ENCODE measurements at regions not wholly inside any gene's neighbourhood (a gene's known extent, or its start where the extent isn't known, plus 50 kb on each side); places are given as distances from the start of the nearest gene placed in this dataset.
A peak's percentile ranks its signal among the peaks of the same experiment; 100 is the strongest.
"Not testable (repeated sequence)": the region's sequence is repeated elsewhere in the genome, so short reads cannot be mapped to it uniquely, and the experiment has no call there.

- FAIRE-seq (no peak), DNase-seq (ENCODE audit: low spot score) (no peak), ATAC-seq (no peak)
- intact Hi-C loops (cut with micrococcal nuclease; ENCODE audit: unreplicated experiment) (no loop called here), in situ Hi-C loops (cut with HindIII; ENCODE audit: extremely low pct_ligation_motif_present, low pct_unique_long_range_greater_than_20kb) (no loop called here)
- no peaks in the 10 kb centered on the region for H3K4me1 ChIP-seq (ENCODE audit: insufficient read depth, low read length)
- H2AFZ ChIP-seq (ENCODE audit: low read length), result no peak overlapping the region
- no peak overlapping the region for H3K4me3 ChIP-seq (replicated peaks in 1 of 3; ENCODE audit: insufficient read depth in 1 of 3, low read depth in 2 of 3, low read length in 3 of 3)
- H4K20me1 ChIP-seq (ENCODE audit: insufficient read depth, low read length), result no peaks in the 10 kb centered on the region
- no TSS peak for BruUV-seq (replicated peaks)
- no peaks in the 10 kb centered on the region for H3K27me3 ChIP-seq (ENCODE audit: control insufficient read depth in 1 of 2, insufficient read depth in 2 of 2, low read length in 2 of 2)
- CTCF ChIA-PET (ENCODE audit: low intra/inter-chr PET ratio, low total read pairs), result no interaction called here
- H3K79me2 ChIP-seq (ENCODE audit: insufficient read depth, low read length), result no peaks in the 10 kb centered on the region
- H3K4me2 ChIP-seq (ENCODE audit: low read depth, low read length), result no peak overlapping the region
- H3K27ac ChIP-seq (ENCODE audit: extremely low read length, insufficient read depth, low read length), result no peak overlapping the region
- H3K9me3 ChIP-seq (ENCODE audit: low read length), result no peaks in the 10 kb centered on the region
- no peaks in the 10 kb centered on the region for H3K36me3 ChIP-seq (replicated peaks in 1 of 2; ENCODE audit: control insufficient read depth in 1 of 2, insufficient read depth in 2 of 2, low read length in 2 of 2)
- POLR2A ChIA-PET, result no interaction called here
- TF ChIP-seq ZBED4 (CRISPR knock-in tag; IDR thresholded peaks at IDR 0.05; ENCODE audit: borderline replicate concordance), result no peak
- no peak for TF ChIP-seq ZNF850 (CRISPR knock-in tag; conservative IDR thresholded peaks at IDR 0.05)
- H3K9ac ChIP-seq (ENCODE audit: insufficient read depth, low read depth, low read length), result no peak overlapping the region
- 17% methylated on average over 8 of the region's 8 CpGs for WGBS (ENCODE audit: low lambda C conversion rate)
Measured at GRCh38 chr7:106534271-106534846, 126.6 kb downstream of the CCDC71L start.

- H3K27me3 ChIP-seq (ENCODE audit: control insufficient read depth in 1 of 2, insufficient read depth in 2 of 2, low read length in 2 of 2); H3K9ac ChIP-seq (ENCODE audit: insufficient read depth, low read depth, low read length); H3K4me3 ChIP-seq (replicated peaks in 1 of 3; ENCODE audit: insufficient read depth in 1 of 3, low read depth in 2 of 3, low read length in 3 of 3); H3K36me3 ChIP-seq (replicated peaks in 1 of 2; ENCODE audit: control insufficient read depth in 1 of 2, insufficient read depth in 2 of 2, low read length in 2 of 2); H3K4me2 ChIP-seq (ENCODE audit: low read depth, low read length); H3K27ac ChIP-seq (ENCODE audit: extremely low read length, insufficient read depth, low read length); POLR2A ChIA-PET; H4K20me1 ChIP-seq (ENCODE audit: insufficient read depth, low read length); H3K4me1 ChIP-seq (ENCODE audit: insufficient read depth, low read length); H3K79me2 ChIP-seq (ENCODE audit: insufficient read depth, low read length); H3K9me3 ChIP-seq (ENCODE audit: low read length); intact Hi-C loops (cut with micrococcal nuclease; ENCODE audit: unreplicated experiment); H2AFZ ChIP-seq (ENCODE audit: low read length); in situ Hi-C loops (cut with HindIII; ENCODE audit: extremely low pct_ligation_motif_present, low pct_unique_long_range_greater_than_20kb); BruUV-seq (replicated peaks); CTCF ChIA-PET (ENCODE audit: low intra/inter-chr PET ratio, low total read pairs): not testable (repeated sequence)
- peak; percentile 76 for FAIRE-seq
- WGBS (ENCODE audit: low lambda C conversion rate), result 5% methylated on average over 5 of the region's 5 CpGs
- DNase-seq (ENCODE audit: low spot score), result peak; percentile 17
- peak; percentile 71 for ATAC-seq
- TF ChIP-seq CEBPB (IDR thresholded peaks at IDR 0.05; ENCODE audit: borderline replicate concordance, low read depth, low read length), result peak; percentile 92
- TF ChIP-seq HNF4A (CRISPR knock-in tag; IDR thresholded peaks at IDR 0.05), result peak; percentile 40; the same call in 1 of the 2 replicates
- TF ChIP-seq CEBPG (CRISPR knock-in tag; IDR thresholded peaks at IDR 0.05), result peak; percentile 89
- TF ChIP-seq ZNF12 (CRISPR knock-in tag; IDR thresholded peaks at IDR 0.05), result peak; percentile 75; the same call in 1 of the 2 replicates
Measured at GRCh38 chr7:106530183-106530582, 130.8 kb downstream of the CCDC71L start.

GRCh38 chr7:106526617-106527016, 134.3 kb downstream of the CCDC71L start:
- H3K9ac ChIP-seq (ENCODE audit: insufficient read depth, low read depth, low read length); CTCF ChIA-PET (ENCODE audit: low intra/inter-chr PET ratio, low total read pairs); H3K4me2 ChIP-seq (ENCODE audit: low read depth, low read length); DNase-seq (ENCODE audit: low spot score); POLR2A ChIA-PET; H3K9me3 ChIP-seq (ENCODE audit: low read length); BruUV-seq (replicated peaks); H3K4me3 ChIP-seq (replicated peaks in 1 of 3; ENCODE audit: insufficient read depth in 1 of 3, low read depth in 2 of 3, low read length in 3 of 3); H3K36me3 ChIP-seq (replicated peaks in 1 of 2; ENCODE audit: control insufficient read depth in 1 of 2, insufficient read depth in 2 of 2, low read length in 2 of 2); H3K27me3 ChIP-seq (ENCODE audit: control insufficient read depth in 1 of 2, insufficient read depth in 2 of 2, low read length in 2 of 2); in situ Hi-C loops (cut with HindIII; ENCODE audit: extremely low pct_ligation_motif_present, low pct_unique_long_range_greater_than_20kb); FAIRE-seq; H4K20me1 ChIP-seq (ENCODE audit: insufficient read depth, low read length); H3K27ac ChIP-seq (ENCODE audit: extremely low read length, insufficient read depth, low read length); H2AFZ ChIP-seq (ENCODE audit: low read length); ATAC-seq; H3K4me1 ChIP-seq (ENCODE audit: insufficient read depth, low read length); intact Hi-C loops (cut with micrococcal nuclease; ENCODE audit: unreplicated experiment); H3K79me2 ChIP-seq (ENCODE audit: insufficient read depth, low read length): not testable (repeated sequence)
- WGBS (ENCODE audit: low lambda C conversion rate), result 96% methylated on average over 4 of the region's 4 CpGs

All from HepG2 (cell line).